ENCODE measurements at regions not wholly inside any gene's neighbourhood (a gene's known extent, or its start where the extent isn't known, plus 50 kb on each side); places are given as distances from the start of the nearest gene placed in this dataset.

DNA sequence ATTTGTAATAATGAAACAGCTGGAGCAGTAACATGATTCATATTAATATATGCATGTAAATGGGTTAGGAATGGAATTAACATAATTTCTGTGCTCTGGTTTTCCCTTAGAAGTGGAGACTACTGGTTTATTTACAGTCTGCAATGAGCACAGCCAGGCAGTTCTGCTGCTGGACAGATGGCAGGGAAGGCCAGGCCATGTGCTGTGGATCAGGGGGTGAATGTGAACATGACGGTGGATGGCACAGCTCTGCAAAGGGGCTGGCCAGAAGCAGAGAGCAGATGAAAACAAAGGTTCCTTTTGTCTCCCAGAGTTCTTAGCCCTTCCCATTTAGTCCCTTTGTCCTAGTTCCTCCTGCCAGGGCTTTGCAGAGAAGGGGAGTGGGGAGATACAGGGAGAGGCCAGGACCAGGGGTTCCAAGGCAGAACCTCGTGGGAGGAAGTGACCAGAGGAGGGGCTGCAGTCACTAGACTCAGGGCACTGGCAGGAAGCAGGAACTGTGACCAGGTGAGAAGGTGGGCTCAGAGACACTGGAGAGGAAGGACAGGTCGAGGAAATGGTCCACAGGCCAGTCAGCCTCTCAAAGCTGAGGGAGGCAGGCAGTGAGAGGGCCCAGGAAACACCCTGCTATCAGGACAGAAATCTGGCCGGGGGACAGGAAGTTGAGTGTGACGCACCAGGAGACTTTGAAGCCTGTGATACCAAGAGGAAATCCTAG lies 112.9 kb upstream of the ATP8B1 start:
- DNase-seq (ENCODE audit: low read depth), result no peak

DNA sequence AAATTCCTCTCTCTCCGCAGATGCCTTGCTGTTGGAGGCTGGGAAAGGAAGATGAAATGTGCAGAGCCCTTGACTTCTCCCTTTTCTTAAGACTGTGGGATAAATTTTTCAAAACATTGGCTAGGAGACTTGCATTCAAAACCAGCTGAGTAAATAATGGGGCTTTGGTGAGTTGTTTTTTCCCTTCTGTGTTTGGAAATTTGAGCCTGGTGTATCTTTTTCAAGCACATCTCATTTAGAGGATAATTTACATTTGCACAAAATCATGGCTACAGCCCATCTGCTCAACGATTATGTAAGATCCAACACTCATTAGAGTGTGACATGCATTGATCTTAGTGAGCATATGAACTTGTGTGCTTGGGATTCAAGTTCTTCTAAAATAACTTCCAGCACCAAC lies 112.1 kb upstream of the ATP8B1 start:
- DNase-seq (ENCODE audit: low read depth), result no peak

DNA sequence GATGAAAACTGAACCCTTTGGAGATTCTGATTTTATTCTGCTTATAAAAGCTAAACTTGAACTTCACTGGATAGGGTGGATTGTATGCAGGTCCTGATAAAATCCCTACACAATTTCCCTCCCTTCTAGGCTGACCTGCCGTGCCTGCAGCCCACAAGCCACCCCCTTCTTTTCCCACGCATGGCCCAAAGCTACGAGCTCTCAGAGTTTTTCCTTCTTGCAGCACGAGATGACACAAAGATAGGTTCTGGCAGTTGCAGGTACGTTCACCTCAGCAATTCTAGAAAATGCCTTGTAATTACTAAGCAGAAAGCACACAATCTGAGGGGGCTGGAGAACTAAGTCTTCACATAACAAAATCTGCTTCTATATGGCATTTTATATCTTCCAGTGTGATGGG lies 110.6 kb upstream of the ATP8B1 start:
- no peak for DNase-seq (ENCODE audit: low read depth)

DNA sequence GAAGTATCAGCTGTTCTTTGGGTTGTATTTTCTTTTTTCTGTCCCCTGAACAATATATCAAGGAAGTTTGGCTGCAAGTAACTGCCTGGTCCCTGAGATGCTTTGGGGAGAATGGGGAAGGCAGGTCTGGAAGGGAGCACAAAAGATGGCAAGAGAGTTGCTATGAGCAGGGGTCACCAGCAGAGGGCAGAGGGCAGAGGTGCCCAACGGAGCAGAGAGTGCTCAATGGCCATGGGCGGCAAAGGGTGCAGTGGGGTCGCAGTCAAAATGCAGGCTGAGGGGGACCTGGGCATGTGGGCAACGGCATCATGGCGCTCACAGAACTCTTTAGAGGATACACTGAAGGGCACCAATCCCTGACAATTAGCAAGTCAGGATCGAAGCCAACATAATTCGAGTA lies 107.7 kb upstream of the ATP8B1 start:
- no peak for DNase-seq (ENCODE audit: low read depth)

DNA sequence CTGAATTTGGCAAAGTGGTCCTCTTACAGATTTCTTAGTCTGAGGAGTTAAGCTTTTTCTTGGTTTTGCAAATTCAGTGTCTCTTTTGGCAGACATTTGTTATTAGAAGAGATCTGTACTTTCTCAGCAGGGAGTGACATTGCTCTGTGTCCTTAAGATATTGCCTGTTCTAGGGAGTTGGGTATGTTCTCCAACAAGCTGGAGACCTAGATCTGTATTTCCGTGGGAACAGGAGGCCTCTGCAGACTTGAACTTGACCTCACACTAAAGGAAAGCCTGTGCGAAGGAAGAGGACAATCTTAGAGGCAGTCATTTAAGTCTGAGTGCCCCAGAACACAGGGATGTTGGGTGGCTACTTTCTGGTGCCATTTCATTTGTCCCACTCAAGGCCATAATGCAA lies 107.0 kb upstream of the ATP8B1 start:
- DNase-seq (ENCODE audit: low read depth), result no peak

GRCh38 chr18:57909620-57910019 lies 106.5 kb upstream of the ATP8B1 start:
- DNase-seq (ENCODE audit: low read depth), result no peak

DNA sequence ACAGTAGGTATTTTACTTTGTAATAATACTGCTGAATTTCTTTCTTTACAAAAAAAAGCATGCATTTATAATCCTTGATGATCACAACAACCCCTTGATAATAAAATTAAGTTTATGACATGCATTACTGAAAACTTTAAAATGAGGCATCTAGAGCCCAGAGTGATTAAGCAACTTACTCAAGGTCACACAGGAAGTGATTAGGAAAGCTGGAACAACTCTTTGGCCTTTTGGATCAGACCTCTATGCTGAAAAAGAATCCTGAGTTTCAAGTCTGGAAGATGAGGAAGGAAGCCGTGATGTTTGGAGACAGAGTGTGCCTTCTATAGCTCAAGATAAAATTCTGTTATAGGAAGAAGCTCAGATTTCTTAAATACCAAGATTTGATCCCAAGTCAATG lies 105.0 kb upstream of the ATP8B1 start:
- DNase-seq (ENCODE audit: low read depth), result no peak

- no peak for DNase-seq (ENCODE audit: low read depth)
Measured at GRCh38 chr18:57907550-57907949, 104.4 kb upstream of the ATP8B1 start.

DNA sequence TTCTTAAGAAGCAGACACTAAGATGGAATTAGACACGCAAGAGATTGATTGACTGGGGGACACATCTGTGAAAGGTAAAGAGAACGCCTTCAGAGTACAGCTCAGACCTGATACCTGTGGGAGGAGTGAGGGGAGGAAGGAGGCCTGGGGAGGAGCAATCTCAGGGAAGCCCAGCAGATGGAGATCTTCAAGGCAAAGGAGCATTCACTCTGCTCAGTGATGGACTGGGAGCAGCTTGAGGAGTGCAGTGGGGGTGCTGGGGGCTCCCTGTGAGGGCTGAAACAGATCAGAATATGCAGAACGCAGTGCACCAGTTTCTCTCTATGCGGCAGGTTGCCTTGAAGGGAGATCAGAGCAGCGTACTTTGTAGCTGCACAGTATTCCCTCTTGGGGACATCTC lies 103.7 kb upstream of the ATP8B1 start:
- no peak for DNase-seq (ENCODE audit: low read depth)

DNA sequence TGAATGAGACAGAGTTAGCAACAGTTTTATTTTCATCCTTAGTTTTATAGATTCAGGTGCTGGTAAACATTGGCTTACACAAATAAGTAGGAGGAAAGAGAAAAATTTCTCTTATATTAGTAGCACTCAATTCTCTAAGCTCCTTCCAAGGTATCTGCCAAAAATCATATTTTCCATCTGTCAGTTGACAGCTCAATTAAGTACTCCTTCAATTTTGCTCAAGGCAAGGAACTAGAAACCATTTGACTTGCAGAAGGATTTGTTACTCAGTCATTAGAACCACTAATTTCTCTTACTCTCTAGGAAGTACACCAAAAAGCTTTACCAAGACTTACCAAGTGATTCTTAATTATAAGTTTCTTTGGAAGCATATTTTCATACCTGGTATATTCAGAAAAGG lies 101.4 kb upstream of the ATP8B1 start:
- no peak for DNase-seq (ENCODE audit: low read depth)

DNA sequence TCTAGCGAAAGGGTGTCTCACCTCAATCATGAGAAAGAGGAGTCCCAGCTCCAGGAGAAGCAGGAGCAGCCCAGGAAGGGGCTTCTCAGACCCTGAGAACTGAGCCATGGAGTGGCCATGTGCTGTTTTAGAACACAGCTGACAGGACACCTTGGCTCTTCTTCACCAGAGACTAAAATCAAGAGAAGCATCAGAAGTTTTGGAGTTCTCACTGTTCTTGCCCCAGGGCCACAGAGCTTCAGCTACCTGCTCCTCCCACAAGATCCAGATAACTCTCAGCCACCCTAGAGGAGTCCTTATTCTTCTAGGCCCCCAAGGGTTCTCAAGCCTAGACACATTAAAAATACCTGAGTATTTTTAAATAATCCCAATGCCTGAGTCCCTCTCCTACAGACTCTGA lies 99.6 kb upstream of the ATP8B1 start:
- no peak for DNase-seq (ENCODE audit: low read depth)

GRCh38 chr18:57901825-57902589 lies 98.9 kb upstream of the ATP8B1 start:
- DNase-seq (ENCODE audit: low read depth), result no peak

GRCh38 chr18:57900906-57901435 lies 97.9 kb upstream of the ATP8B1 start:
- DNase-seq (ENCODE audit: low read depth), result no peak

DNA sequence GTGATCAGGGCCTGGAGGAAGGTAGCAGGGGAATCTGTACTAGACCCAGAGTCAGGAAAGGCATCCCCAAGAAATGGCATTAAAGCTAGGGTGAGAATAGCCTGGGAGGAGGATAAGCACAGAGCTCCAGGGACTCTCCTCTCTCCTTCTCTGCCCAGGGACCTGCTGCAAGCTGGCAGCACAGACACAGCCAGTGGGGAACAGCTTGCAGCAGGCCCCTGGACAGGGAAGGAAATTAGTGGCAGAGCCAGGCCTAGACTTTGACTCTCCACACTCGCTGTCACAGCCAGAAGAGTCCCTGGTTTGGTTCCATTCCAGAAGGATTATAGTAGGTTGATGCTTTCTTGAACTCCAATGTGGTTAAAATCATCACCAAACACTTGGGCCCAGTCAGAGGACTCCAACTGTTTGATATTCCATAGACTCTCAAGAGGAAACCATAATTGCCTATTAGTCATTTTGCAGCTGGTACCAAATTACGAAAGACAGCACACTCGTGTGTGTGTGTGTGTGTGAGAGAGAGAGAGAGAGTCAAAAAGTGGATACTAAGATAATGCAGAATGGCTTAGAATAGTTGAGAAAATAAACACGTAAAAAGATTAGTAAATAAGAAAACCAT lies 95.5 kb upstream of the ATP8B1 start:
- DNase-seq (ENCODE audit: low read depth), result no peak

- DNase-seq (ENCODE audit: low read depth), result no peak
Measured at GRCh38 chr18:57895182-57895581, 92.1 kb upstream of the ATP8B1 start.

DNA sequence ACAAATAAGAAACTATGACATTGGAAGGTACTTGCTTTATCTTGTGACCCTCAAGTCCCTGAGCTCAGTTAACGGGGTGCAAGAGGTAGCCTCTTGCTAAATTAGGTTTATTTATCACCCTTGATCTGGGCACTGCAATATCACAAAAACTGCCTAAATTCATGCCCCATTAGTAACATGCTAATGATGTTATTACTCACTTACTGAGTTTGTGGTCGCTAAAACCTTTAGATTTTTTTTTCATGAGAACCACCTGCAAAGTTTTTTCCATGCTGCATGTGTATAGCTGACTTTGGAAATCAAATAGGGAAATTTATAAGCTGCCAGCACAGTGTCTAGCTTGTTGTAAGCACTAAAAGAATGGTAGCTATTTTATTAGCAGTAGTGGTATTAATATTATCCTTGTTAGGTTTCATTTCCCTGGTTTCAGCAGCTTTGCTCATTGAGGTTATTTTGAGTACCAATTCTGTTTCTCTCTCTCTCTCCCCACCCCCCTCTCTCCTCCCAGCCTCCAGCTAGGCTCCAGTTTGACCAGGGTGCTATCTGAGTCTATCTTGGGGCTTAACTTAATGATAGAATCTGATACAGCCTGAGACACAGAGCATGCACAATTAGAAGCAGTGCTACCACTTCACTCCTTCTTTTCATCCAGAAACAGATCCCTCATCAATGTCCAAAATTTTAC lies 88.7 kb upstream of the ATP8B1 start:
- DNase-seq (ENCODE audit: low read depth), result no peak

GRCh38 chr18:57890266-57890665 lies 87.2 kb upstream of the ATP8B1 start:
- DNase-seq (ENCODE audit: low read depth), result no peak

- no peak for DNase-seq (ENCODE audit: low read depth)
Measured at GRCh38 chr18:57889841-57890240, 86.7 kb upstream of the ATP8B1 start.

- DNase-seq (ENCODE audit: low read depth), result no peak
Measured at GRCh38 chr18:57887543-57888383, 84.6 kb upstream of the ATP8B1 start.

GRCh38 chr18:57885931-57886330 lies 82.8 kb upstream of the ATP8B1 start:
- no peak for DNase-seq (ENCODE audit: low read depth)

DNA sequence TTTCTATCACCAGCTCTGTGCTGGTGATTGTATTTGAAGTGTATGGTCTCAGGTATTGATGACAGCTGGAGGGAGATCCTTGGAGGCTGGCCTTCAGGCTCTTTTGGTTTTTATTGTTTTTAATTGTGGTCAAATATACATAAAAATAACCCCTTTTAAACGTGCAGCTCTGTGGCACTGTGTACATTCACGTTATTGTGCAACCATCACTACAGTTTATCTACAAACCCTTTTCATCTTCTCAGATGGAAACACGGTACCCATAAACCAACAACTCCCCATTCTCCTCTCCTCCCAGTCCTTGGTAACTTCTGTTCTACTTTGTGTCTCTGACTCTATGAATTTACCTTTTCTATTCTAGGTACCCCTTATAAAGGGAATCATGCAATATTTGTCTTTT lies 79.3 kb upstream of the ATP8B1 start:
- DNase-seq (ENCODE audit: low read depth), result no peak

All from activated T-cell treated with anti-CD3 and anti-CD28 coated beads for 1 hour (primary cell).